SKM-1 (cell line): ENCODE measurements at regions not wholly inside any gene's neighbourhood (a gene's known extent, or its start where the extent isn't known, plus 50 kb on each side); places are given as distances from the start of the nearest gene placed in this dataset.

ENCODE experiments used
- DNase-seq: peaks from one replicate; lab custom pipeline; 2025; ENCODE audit not compliant: unreplicated experiment; lab: John Stamatoyannopoulos, UW

- no peak for DNase-seq
Observed at GRCh38 chr18:68035774-68036522, 519.4 kb upstream of the DSEL start.

- DNase-seq, result no peak
Observed at GRCh38 chr18:68034296-68034695, 517.8 kb upstream of the DSEL start.

- DNase-seq, result no peak
Observed at GRCh38 chr18:68033466-68033865, 516.9 kb upstream of the DSEL start.

- no peak for DNase-seq
Observed at GRCh38 chr18:68024716-68025115, 508.2 kb upstream of the DSEL start.

GRCh38 chr18:68017385-68017784 is 500.9 kb upstream of the DSEL start:
- DNase-seq, result no peak

- no peak for DNase-seq
Observed at GRCh38 chr18:67997496-67997895, 481.0 kb upstream of the DSEL start.

GRCh38 chr18:67995769-67996168 is 479.2 kb upstream of the DSEL start:
- no peak for DNase-seq

- DNase-seq, result no peak
Observed at GRCh38 chr18:67980241-67980640, 463.7 kb upstream of the DSEL start.

- DNase-seq, result no peak
Observed at GRCh38 chr18:67977067-67977616, 460.6 kb upstream of the DSEL start.

- DNase-seq, result no peak
Observed at GRCh38 chr18:67973916-67974315, 457.4 kb upstream of the DSEL start.

- no peak for DNase-seq
Observed at GRCh38 chr18:67969458-67969857, 452.9 kb upstream of the DSEL start.

GRCh38 chr18:67966224-67966623 is 449.7 kb upstream of the DSEL start:
- no peak for DNase-seq

- DNase-seq, result no peak
Observed at GRCh38 chr18:67964462-67964861, 447.9 kb upstream of the DSEL start.

GRCh38 chr18:67961701-67962440 is 445.4 kb upstream of the DSEL start:
- DNase-seq, result no peak

- DNase-seq, result no peak
Observed at GRCh38 chr18:67957684-67958083, 441.2 kb upstream of the DSEL start.

GRCh38 chr18:67954594-67954993 is 438.1 kb upstream of the DSEL start:
- no peak for DNase-seq

- no peak for DNase-seq
Observed at GRCh38 chr18:67951137-67951536, 434.6 kb upstream of the DSEL start.

- no peak for DNase-seq
Observed at GRCh38 chr18:67938660-67939059, 422.1 kb upstream of the DSEL start.

- no peak for DNase-seq
Observed at GRCh38 chr18:67935638-67936037, 419.1 kb upstream of the DSEL start.

- DNase-seq, result no peak
Observed at GRCh38 chr18:67933271-67933670, 416.8 kb upstream of the DSEL start.

- DNase-seq, result no peak
Observed at GRCh38 chr18:67932271-67932670, 415.8 kb upstream of the DSEL start.
